Astrocyte (in vitro differentiated cells and primary cell): ENCODE measurements at regions not wholly inside any gene's neighbourhood (a gene's known extent, or its start where the extent isn't known, plus 50 kb on each side); places are given as distances from the start of the nearest gene placed in this dataset.

Source experiments
- CTCF ChIP-seq: IDR thresholded peaks from 2 replicates; pipeline ENCODE4 v1.5.1; 2011; ENCODE audit warnings: low read depth, mild to moderate bottlenecking, inconsistent platforms, low read length, moderate library complexity; ENCODE audit not compliant: insufficient read depth
- EZH2 ChIP-seq: IDR thresholded peaks from 2 replicates; pipeline ENCODE4 v1.6.1; 2012; ENCODE audit warnings: mild to moderate bottlenecking, low read length, inconsistent platforms; ENCODE audit not compliant: insufficient read depth

GRCh38 chr14:54039311-54039710 lies 82.7 kb upstream of the BMP4 start:
- TF ChIP-seq CTCF = no peak
- no peak for TF ChIP-seq EZH2
